ENCODE measurements at regions not wholly inside any gene's neighbourhood (a gene's known extent, or its start where the extent isn't known, plus 50 kb on each side); places are given as distances from the start of the nearest gene placed in this dataset.

GRCh38 chr2:59889305-59889704 lies 664.1 kb downstream of the BCL11A start:
- no peak overlapping the region for H3K27ac ChIP-seq (ENCODE audit: low read depth in 2 of 2, low read length in 1 of 2)
- H3K9me3 ChIP-seq (ENCODE audit: control insufficient read depth in 2 of 2, insufficient read depth in 1 of 2, low read depth in 1 of 2, low read length in 1 of 2): no peaks in the 10 kb centered on the region
- H3K4me1 ChIP-seq (ENCODE audit: control insufficient read depth in 2 of 2, insufficient read depth in 2 of 2, low read length in 1 of 2): peaks cover 0 to 4% of the 10 kb centered on the region in 2 donors
- 94 to 96% methylated on average over 8 of the region's 8 CpGs for WGBS, 2 donors
- no peaks in the 10 kb centered on the region for H3K36me3 ChIP-seq (ENCODE audit: control insufficient read depth in 2 of 2, insufficient read depth in 2 of 2, low read length in 1 of 2)
- H3K27me3 ChIP-seq (ENCODE audit: control insufficient read depth in 1 of 2, insufficient read depth in 2 of 2, low read length in 2 of 2): no peaks in the 10 kb centered on the region
- no peak overlapping the region for H3K4me3 ChIP-seq (ENCODE audit: low read depth in 1 of 2, low read length in 2 of 2)

DNA sequence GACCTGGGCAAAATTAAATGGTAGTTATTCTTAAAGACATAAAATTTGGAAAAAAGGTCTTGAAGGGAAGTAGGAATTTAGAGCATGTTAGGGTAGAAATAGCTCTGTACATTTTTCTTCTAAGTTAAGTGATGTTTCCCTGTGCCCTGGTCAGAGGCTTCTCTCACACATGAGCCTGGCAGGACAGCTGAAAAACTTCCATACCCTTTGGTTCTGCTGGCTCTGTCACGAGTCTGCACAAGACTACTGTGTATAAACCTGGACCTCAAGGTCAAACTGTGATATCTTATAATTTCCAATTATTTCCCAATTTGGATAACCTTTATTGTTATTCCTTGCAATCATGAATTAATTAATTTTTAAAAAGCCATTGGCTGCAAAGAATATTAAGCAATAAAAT lies 664.7 kb downstream of the BCL11A start:
- Histone ChIP-seq H3K27ac (ENCODE audit: low read depth in 2 of 2, low read length in 1 of 2) (no peak overlapping the region), H3K27me3 (ENCODE audit: control insufficient read depth in 1 of 2, insufficient read depth in 2 of 2, low read length in 2 of 2) (no peaks in the 10 kb centered on the region), H3K4me1 (ENCODE audit: control insufficient read depth in 2 of 2, insufficient read depth in 2 of 2, low read length in 1 of 2) (peaks cover 0 to 4% of the 10 kb centered on the region in 2 donors), H3K9me3 (ENCODE audit: control insufficient read depth in 2 of 2, insufficient read depth in 1 of 2, low read depth in 1 of 2, low read length in 1 of 2) (no peaks in the 10 kb centered on the region), H3K36me3 (ENCODE audit: control insufficient read depth in 2 of 2, insufficient read depth in 2 of 2, low read length in 1 of 2) (no peaks in the 10 kb centered on the region), H3K4me3 (ENCODE audit: low read depth in 1 of 2, low read length in 2 of 2) (no peak overlapping the region)
- 56% methylated on average over 1 of the region's 1 CpG for WGBS, 2 donors

DNA sequence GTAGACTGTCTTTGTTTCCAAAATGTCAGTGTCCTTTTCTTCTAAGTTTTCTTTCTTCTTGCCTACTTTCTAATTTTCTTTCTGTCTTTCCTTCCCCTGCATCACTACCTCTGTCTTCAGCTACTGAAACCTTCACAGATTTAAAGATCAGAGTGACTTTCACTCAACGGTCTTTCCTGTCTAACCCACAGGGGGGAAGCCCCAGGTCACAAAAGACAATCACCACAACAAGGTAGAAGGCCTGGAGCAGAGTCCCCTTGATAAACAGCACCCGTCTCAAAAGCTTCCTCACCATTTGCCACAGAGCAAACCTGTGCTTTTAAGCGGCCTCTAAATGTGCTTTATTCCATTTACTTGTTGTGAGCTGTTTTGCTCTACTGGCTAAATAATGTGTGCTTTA lies 665.4 kb downstream of the BCL11A start:
- peaks cover 0 to 4% of the 10 kb centered on the region in 2 donors for H3K4me1 ChIP-seq (ENCODE audit: control insufficient read depth in 2 of 2, insufficient read depth in 2 of 2, low read length in 1 of 2)
- H3K27ac ChIP-seq (ENCODE audit: low read depth in 2 of 2, low read length in 1 of 2): no peak overlapping the region
- H3K9me3 ChIP-seq (ENCODE audit: control insufficient read depth in 2 of 2, insufficient read depth in 1 of 2, low read depth in 1 of 2, low read length in 1 of 2): no peaks in the 10 kb centered on the region
- H3K27me3 ChIP-seq (ENCODE audit: control insufficient read depth in 1 of 2, insufficient read depth in 2 of 2, low read length in 2 of 2): no peaks in the 10 kb centered on the region
- H3K4me3 ChIP-seq (ENCODE audit: low read depth in 1 of 2, low read length in 2 of 2): no peak overlapping the region
- 42 to 44% methylated on average over 3 of the region's 3 CpGs for WGBS, 2 donors
- no peaks in the 10 kb centered on the region for H3K36me3 ChIP-seq (ENCODE audit: control insufficient read depth in 2 of 2, insufficient read depth in 2 of 2, low read length in 1 of 2)

DNA sequence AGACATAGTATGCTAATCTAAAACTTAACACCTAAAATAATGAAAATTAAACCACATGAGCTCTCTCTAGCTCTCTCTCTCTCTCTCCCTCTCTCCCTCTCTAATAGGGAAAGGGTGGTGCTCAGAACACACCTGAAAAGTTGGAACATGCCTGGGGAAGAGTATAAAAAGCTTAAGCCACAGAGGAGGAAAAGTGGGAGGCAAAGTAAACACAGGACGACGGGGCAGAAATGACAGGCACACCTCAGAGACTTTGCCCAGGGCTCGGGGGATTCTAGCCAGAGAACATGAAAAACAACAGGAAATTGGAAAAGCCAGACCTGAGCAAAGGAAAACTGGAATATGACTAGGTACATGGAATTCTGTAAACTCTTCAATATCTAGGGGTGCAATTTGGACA lies 666.1 kb downstream of the BCL11A start:
- Histone ChIP-seq H3K27ac (ENCODE audit: low read depth in 2 of 2, low read length in 1 of 2) (no peak overlapping the region), H3K4me3 (ENCODE audit: low read depth in 1 of 2, low read length in 2 of 2) (no peak overlapping the region), H3K27me3 (ENCODE audit: control insufficient read depth in 1 of 2, insufficient read depth in 2 of 2, low read length in 2 of 2) (no peaks in the 10 kb centered on the region), H3K4me1 (ENCODE audit: control insufficient read depth in 2 of 2, insufficient read depth in 2 of 2, low read length in 1 of 2) (peaks cover 0 to 4% of the 10 kb centered on the region in 2 donors), H3K36me3 (ENCODE audit: control insufficient read depth in 2 of 2, insufficient read depth in 2 of 2, low read length in 1 of 2) (no peaks in the 10 kb centered on the region), H3K9me3 (ENCODE audit: control insufficient read depth in 2 of 2, insufficient read depth in 1 of 2, low read depth in 1 of 2, low read length in 1 of 2) (no peaks in the 10 kb centered on the region)
- WGBS, 2 donors: 30 to 34% methylated on average over 3 of the region's 3 CpGs

DNA sequence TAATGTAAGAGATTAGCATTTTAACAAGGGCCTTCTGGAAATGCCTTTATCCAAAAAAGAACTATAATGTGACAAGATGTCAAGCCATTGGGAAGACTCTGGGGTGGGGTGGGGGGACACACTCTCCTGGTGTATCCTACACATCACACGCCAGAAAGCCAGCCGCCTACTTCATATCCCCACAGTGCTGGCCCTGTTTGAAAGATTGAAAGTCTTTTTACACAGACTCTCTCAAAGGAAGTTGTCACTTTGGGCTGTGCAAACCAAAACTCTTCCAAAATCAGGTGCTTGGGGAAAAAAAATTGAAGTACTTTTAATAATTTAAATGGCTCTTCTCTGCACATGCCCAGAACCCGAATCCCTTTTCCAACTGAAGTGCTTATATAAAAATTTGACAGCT lies 666.7 kb downstream of the BCL11A start:
- no peaks in the 10 kb centered on the region for H3K36me3 ChIP-seq (ENCODE audit: control insufficient read depth in 2 of 2, insufficient read depth in 2 of 2, low read length in 1 of 2)
- 88 to 89% methylated on average over 3 of the region's 3 CpGs for WGBS, 2 donors

GRCh38 chr2:59885541-59885940 lies 667.9 kb downstream of the BCL11A start:
- no peak overlapping the region for H3K4me3 ChIP-seq (ENCODE audit: low read depth in 1 of 2, low read length in 2 of 2)
- H3K27me3 ChIP-seq (ENCODE audit: control insufficient read depth in 1 of 2, insufficient read depth in 2 of 2, low read length in 2 of 2): no peaks in the 10 kb centered on the region
- no peak overlapping the region for H3K27ac ChIP-seq (ENCODE audit: low read depth in 2 of 2, low read length in 1 of 2)
- no peaks in the 10 kb centered on the region for H3K9me3 ChIP-seq (ENCODE audit: control insufficient read depth in 2 of 2, insufficient read depth in 1 of 2, low read depth in 1 of 2, low read length in 1 of 2)
- WGBS, 2 donors: 25 to 27% methylated on average over 6 of the region's 6 CpGs
- H3K4me1 ChIP-seq (ENCODE audit: control insufficient read depth in 2 of 2, insufficient read depth in 2 of 2, low read length in 1 of 2): peaks cover 0 to 4% of the 10 kb centered on the region in 2 donors
- no peaks in the 10 kb centered on the region for H3K36me3 ChIP-seq (ENCODE audit: control insufficient read depth in 2 of 2, insufficient read depth in 2 of 2, low read length in 1 of 2)

More for the DNA sequence above, 666.7 kb downstream of the BCL11A start:
- Histone ChIP-seq H3K9me3 (ENCODE audit: control insufficient read depth in 2 of 2, insufficient read depth in 1 of 2, low read depth in 1 of 2, low read length in 1 of 2) (no peaks in the 10 kb centered on the region), H3K27me3 (ENCODE audit: control insufficient read depth in 1 of 2, insufficient read depth in 2 of 2, low read length in 2 of 2) (no peaks in the 10 kb centered on the region), H3K4me3 (ENCODE audit: low read depth in 1 of 2, low read length in 2 of 2) (no peak overlapping the region), H3K4me1 (ENCODE audit: control insufficient read depth in 2 of 2, insufficient read depth in 2 of 2, low read length in 1 of 2) (peaks cover 0 to 4% of the 10 kb centered on the region in 2 donors), H3K27ac (ENCODE audit: low read depth in 2 of 2, low read length in 1 of 2) (no peak overlapping the region)

DNA sequence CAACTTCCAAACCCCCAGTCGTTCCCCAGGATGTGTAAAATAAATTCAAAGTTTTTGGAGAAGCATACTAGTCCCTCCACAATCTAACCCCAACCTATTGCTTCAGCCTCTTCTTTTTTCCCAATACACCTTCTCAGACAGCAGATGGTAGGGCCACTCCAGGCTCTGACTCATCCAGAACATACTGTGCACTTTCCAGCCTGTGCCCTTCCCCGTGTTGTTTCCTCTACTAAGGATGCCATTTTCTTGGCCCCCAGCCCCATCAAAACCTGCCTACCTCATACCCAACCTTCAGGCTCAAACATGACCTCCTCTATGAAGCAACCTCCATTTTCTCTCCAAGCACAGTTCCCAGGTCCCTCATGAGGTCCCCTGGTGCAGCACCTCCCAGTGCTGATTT lies 669.3 kb downstream of the BCL11A start:
- 51 to 66% methylated on average over 2 of the region's 2 CpGs for WGBS, 2 donors
- Histone ChIP-seq H3K27me3 (ENCODE audit: control insufficient read depth in 1 of 2, insufficient read depth in 2 of 2, low read length in 2 of 2) (no peaks in the 10 kb centered on the region), H3K4me1 (ENCODE audit: control insufficient read depth in 2 of 2, insufficient read depth in 2 of 2, low read length in 1 of 2) (peaks cover 0 to 4% of the 10 kb centered on the region in 2 donors)

GRCh38 chr2:59882822-59883221 lies 670.6 kb downstream of the BCL11A start:
- Histone ChIP-seq H3K36me3 (ENCODE audit: control insufficient read depth in 2 of 2, insufficient read depth in 2 of 2, low read length in 1 of 2) (no peaks in the 10 kb centered on the region), H3K4me3 (ENCODE audit: low read depth in 1 of 2, low read length in 2 of 2) (no peak overlapping the region), H3K27ac (ENCODE audit: low read depth in 2 of 2, low read length in 1 of 2) (no peak overlapping the region), H3K9me3 (ENCODE audit: control insufficient read depth in 2 of 2, insufficient read depth in 1 of 2, low read depth in 1 of 2, low read length in 1 of 2) (no peaks in the 10 kb centered on the region), H3K27me3 (ENCODE audit: control insufficient read depth in 1 of 2, insufficient read depth in 2 of 2, low read length in 2 of 2) (no peaks in the 10 kb centered on the region), H3K4me1 (ENCODE audit: control insufficient read depth in 2 of 2, insufficient read depth in 2 of 2, low read length in 1 of 2) (peaks cover 0 to 4% of the 10 kb centered on the region in 2 donors)
- WGBS, 2 donors: 78 to 93% methylated on average over 2 of the region's 2 CpGs

More for the DNA sequence above, 669.3 kb downstream of the BCL11A start:
- Histone ChIP-seq H3K9me3 (ENCODE audit: control insufficient read depth in 2 of 2, insufficient read depth in 1 of 2, low read depth in 1 of 2, low read length in 1 of 2) (no peaks in the 10 kb centered on the region), H3K27ac (ENCODE audit: low read depth in 2 of 2, low read length in 1 of 2) (no peak overlapping the region), H3K36me3 (ENCODE audit: control insufficient read depth in 2 of 2, insufficient read depth in 2 of 2, low read length in 1 of 2) (no peaks in the 10 kb centered on the region), H3K4me3 (ENCODE audit: low read depth in 1 of 2, low read length in 2 of 2) (no peak overlapping the region)

- no peaks in the 10 kb centered on the region for H3K9me3 ChIP-seq (ENCODE audit: control insufficient read depth in 2 of 2, insufficient read depth in 1 of 2, low read depth in 1 of 2, low read length in 1 of 2)
- no peaks in the 10 kb centered on the region for H3K27me3 ChIP-seq (ENCODE audit: control insufficient read depth in 1 of 2, insufficient read depth in 2 of 2, low read length in 2 of 2)
- peaks cover 0 to 4% of the 10 kb centered on the region in 2 donors for H3K4me1 ChIP-seq (ENCODE audit: control insufficient read depth in 2 of 2, insufficient read depth in 2 of 2, low read length in 1 of 2)
- H3K36me3 ChIP-seq (ENCODE audit: control insufficient read depth in 2 of 2, insufficient read depth in 2 of 2, low read length in 1 of 2): no peaks in the 10 kb centered on the region
- no peak overlapping the region for H3K27ac ChIP-seq (ENCODE audit: low read depth in 2 of 2, low read length in 1 of 2)
- WGBS, 2 donors: 83 to 92% methylated on average over 3 of the region's 3 CpGs
- no peak overlapping the region for H3K4me3 ChIP-seq (ENCODE audit: low read depth in 1 of 2, low read length in 2 of 2)
These were observed 671.2 kb downstream of the BCL11A start for GRCh38 chr2:59882279-59882678.

DNA sequence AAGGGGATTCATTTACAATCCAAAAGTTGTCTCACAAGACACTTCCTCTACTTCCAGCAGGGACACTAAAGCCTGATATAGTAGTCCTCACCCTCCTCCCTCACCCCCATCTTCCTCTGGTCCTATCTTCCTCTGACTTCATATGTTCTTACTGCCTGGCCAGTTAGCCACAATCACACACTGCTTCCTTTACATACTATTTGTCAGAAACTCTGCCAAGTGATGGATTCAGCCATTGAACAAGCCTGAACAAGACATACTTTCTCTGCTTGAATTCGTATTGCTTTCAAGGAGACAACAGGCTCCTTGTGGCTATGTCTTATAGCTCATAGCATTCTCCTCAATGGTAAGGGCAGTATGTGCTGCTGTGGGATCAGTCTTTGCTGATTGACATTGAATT lies 672.2 kb downstream of the BCL11A start:
- 54 to 57% methylated on average over 1 of the region's 1 CpG for WGBS, 2 donors
- Histone ChIP-seq H3K9me3 (ENCODE audit: control insufficient read depth in 2 of 2, insufficient read depth in 1 of 2, low read depth in 1 of 2, low read length in 1 of 2) (no peaks in the 10 kb centered on the region), H3K4me1 (ENCODE audit: control insufficient read depth in 2 of 2, insufficient read depth in 2 of 2, low read length in 1 of 2) (peaks cover 0 to 4% of the 10 kb centered on the region in 2 donors), H3K27ac (ENCODE audit: low read depth in 2 of 2, low read length in 1 of 2) (no peak overlapping the region), H3K27me3 (ENCODE audit: control insufficient read depth in 1 of 2, insufficient read depth in 2 of 2, low read length in 2 of 2) (no peaks in the 10 kb centered on the region), H3K4me3 (ENCODE audit: low read depth in 1 of 2, low read length in 2 of 2) (no peak overlapping the region), H3K36me3 (ENCODE audit: control insufficient read depth in 2 of 2, insufficient read depth in 2 of 2, low read length in 1 of 2) (no peaks in the 10 kb centered on the region)
